Naive thymus-derived CD4-positive, alpha-beta T cell (primary cell): ENCODE measurements at regions not wholly inside any gene's neighbourhood (a gene's known extent, or its start where the extent isn't known, plus 50 kb on each side); places are given as distances from the start of the nearest gene placed in this dataset.
"Not testable (repeated sequence)": the region's sequence is repeated elsewhere in the genome, so short reads cannot be mapped to it uniquely, and the experiment has no call there.

ENCODE experiments used
- ATAC-seq: fragments of 150-1000 bp; cut with Tn5 transposase; 2 replicates; pipeline ENCODE4 v1.10.0; 2021; ENCODE audit warnings: mild to moderate bottlenecking, moderate library complexity
- CTCF ChIA-PET: fragments of 350-600 bp; sonication (Branson Sonifier 250); formaldehyde crosslinking; loops from one replicate; lab custom pipeline; 2021; ENCODE audit warnings: antibody characterized with exemption; lab: Charles Lee
- POLR2A ChIA-PET: fragments of 350-600 bp; sonication (Branson Sonifier 250); formaldehyde crosslinking; loops from one replicate; lab custom pipeline; 2021; ENCODE audit warnings: antibody characterized with exemption, inconsistent platforms; lab: Charles Lee
- DNase-seq, 9 donors: peaks; one replicate each; pipeline versions ENCODE4 v3.0.0 to v3.0.0-alpha.2; 2020 to 2022; ENCODE audit warnings: mixed read lengths in 1 of 9
- H3K27ac ChIP-seq: one replicate; pipeline ENCODE4 v1.7.0; 2013; ENCODE audit warnings: mild to moderate bottlenecking, low read depth, low read length, moderate library complexity
- H3K27me3 ChIP-seq, 2 donors: one replicate each; pipeline ENCODE4 v1.7.0; 2013; ENCODE audit warnings: low read length in 2 of 2, mild to moderate bottlenecking in 2 of 2, moderate library complexity in 2 of 2; ENCODE audit not compliant: control insufficient read depth in 2 of 2, insufficient read depth in 2 of 2
- H3K36me3 ChIP-seq, 3 experiments: 1 replicate in 2 of 3; 2 replicates in 1 of 3; pipeline ENCODE4 v1.7.0; 2013; ENCODE audit warnings: low read length in 3 of 3, mild to moderate bottlenecking in 3 of 3, moderate library complexity in 1 of 3; ENCODE audit not compliant: insufficient read depth in 3 of 3, control insufficient read depth in 2 of 3
- H3K4me1 ChIP-seq, 2 donors: one replicate each; pipeline ENCODE4 v1.7.0; 2013; ENCODE audit warnings: low read length in 2 of 2, mild to moderate bottlenecking in 2 of 2, moderate library complexity in 1 of 2; ENCODE audit not compliant: control insufficient read depth in 2 of 2, insufficient read depth in 2 of 2
- H3K4me3 ChIP-seq: 2 replicates; pipeline ENCODE4 v1.7.0; 2013; ENCODE audit warnings: mild to moderate bottlenecking, low read length
- H3K9me3 ChIP-seq, 3 experiments: 1 replicate in 2 of 3; 2 replicates in 1 of 3; pipeline ENCODE4 v1.7.0; 2013; ENCODE audit warnings: low read length in 3 of 3; ENCODE audit not compliant: control insufficient read depth in 2 of 3
- H3K27ac Mint-ChIP-seq, 9 donors: one replicate each; pipeline ENCODE4 v1.8.0; 2020 to 2022; ENCODE audit warnings: mixed read lengths in 9 of 9, mild to moderate bottlenecking in 8 of 9, moderate library complexity in 5 of 9, inconsistent platforms in 2 of 9
- H3K27me3 Mint-ChIP-seq, 5 donors: one replicate each; pipeline ENCODE4 v1.8.0; 2021 to 2022; ENCODE audit warnings: mixed read lengths in 5 of 5, mild to moderate bottlenecking in 1 of 5
- H3K36me3 Mint-ChIP-seq, 5 donors: one replicate each; pipeline ENCODE4 v1.8.0; 2020 to 2022; ENCODE audit warnings: mixed read lengths in 5 of 5, mild to moderate bottlenecking in 3 of 5, inconsistent platforms in 1 of 5
- H3K4me1 Mint-ChIP-seq, 7 donors: one replicate each; pipeline ENCODE4 v1.8.0; 2020 to 2022; ENCODE audit warnings: mixed read lengths in 7 of 7, mild to moderate bottlenecking in 3 of 7, inconsistent platforms in 1 of 7
- H3K4me3 Mint-ChIP-seq, 10 donors: one replicate each; pipeline ENCODE4 v1.8.0; 2020 to 2022; ENCODE audit warnings: mild to moderate bottlenecking in 10 of 10, mixed read lengths in 10 of 10, moderate library complexity in 6 of 10, inconsistent platforms in 2 of 10
- H3K9me3 Mint-ChIP-seq, 11 donors: one replicate each; pipeline ENCODE4 v1.8.0; 2020 to 2022; ENCODE audit warnings: mixed read lengths in 11 of 11, mild to moderate bottlenecking in 4 of 11, inconsistent platforms in 1 of 11, moderate library complexity in 1 of 11
- intact Hi-C, 2 donors: fragments of 100-400 bp; cut with micrococcal nuclease; formaldehyde crosslinking; loops; one replicate each; pipeline ENCODE4 v1.15.1; 2023

- H3K4me1 ChIP-seq, DNase-seq, H3K4me3 Mint-ChIP-seq, POLR2A ChIA-PET, CTCF ChIA-PET, H3K36me3 ChIP-seq, intact Hi-C loops, H3K4me3 ChIP-seq, H3K27ac ChIP-seq, H3K9me3 ChIP-seq, H3K27me3 ChIP-seq, ATAC-seq, H3K27me3 Mint-ChIP-seq, H3K4me1 Mint-ChIP-seq, H3K36me3 Mint-ChIP-seq: not testable (repeated sequence)
- peaks cover 0 to 12% (median 4%) of the 10 kb centered on the region in 11 donors for H3K9me3 Mint-ChIP-seq
- peak overlapping the region in 1 of 9 donors; percentile 37 for H3K27ac Mint-ChIP-seq
Observed at GRCh38 chr7:14066783-14067182, 77.3 kb upstream of the ETV1 start.

- intact Hi-C loops: no loop called here
- no peak for DNase-seq
- Mint-ChIP-seq H3K27me3 (no peaks in the 10 kb centered on the region), H3K36me3 (no peaks in the 10 kb centered on the region), H3K4me3 (no peak overlapping the region), H3K4me1 (no peaks in the 10 kb centered on the region), H3K9me3 (peaks cover 0 to 13% (median 8%) of the 10 kb centered on the region in 11 donors), H3K27ac (no peak overlapping the region)
- no peak overlapping the region for H3K27ac ChIP-seq
- ChIA-PET POLR2A (no interaction called here), CTCF (interaction anchor here (0.6 kb wide), 1 partner anchor 9 kb away, joined by 3 read pairs; no protein-coding TSS in a partner anchor)
- no peaks in the 10 kb centered on the region for H3K36me3 ChIP-seq
- H3K4me1 ChIP-seq: no peaks in the 10 kb centered on the region
- no peaks in the 10 kb centered on the region for H3K27me3 ChIP-seq
- H3K4me3 ChIP-seq: no peak overlapping the region
- no peak for ATAC-seq
- H3K9me3 ChIP-seq: peaks cover 0 to 4% (median 0%) of the 10 kb centered on the region in 3 experiments
Observed at GRCh38 chr7:14065286-14065685, 75.8 kb upstream of the ETV1 start.

- ChIA-PET POLR2A (no interaction called here), CTCF (interaction anchor here (0.6 kb wide), 1 partner anchor 9 kb away, joined by 3 read pairs; no protein-coding TSS in a partner anchor)
- DNase-seq (no peak), ATAC-seq (no peak)
- H3K27me3 ChIP-seq: no peaks in the 10 kb centered on the region
- H3K4me1 Mint-ChIP-seq: no peaks in the 10 kb centered on the region
- no peaks in the 10 kb centered on the region for H3K36me3 Mint-ChIP-seq
- H3K4me3 ChIP-seq: no peak overlapping the region
- H3K36me3 ChIP-seq: no peaks in the 10 kb centered on the region
- H3K9me3 ChIP-seq: no peaks in the 10 kb centered on the region
- H3K27ac Mint-ChIP-seq: no peak overlapping the region
- H3K4me3 Mint-ChIP-seq: no peak overlapping the region
- no peaks in the 10 kb centered on the region for H3K27me3 Mint-ChIP-seq
- H3K9me3 Mint-ChIP-seq: peaks cover 3 to 24% (median 4%) of the 10 kb centered on the region in 11 donors
- no peak overlapping the region for H3K27ac ChIP-seq
- intact Hi-C loops: no loop called here
- H3K4me1 ChIP-seq: no peaks in the 10 kb centered on the region
Observed at GRCh38 chr7:14055813-14056212, 66.3 kb upstream of the ETV1 start.

GRCh38 chr7:14054125-14054524 lies 64.7 kb upstream of the ETV1 start:
- H3K36me3 Mint-ChIP-seq: no peaks in the 10 kb centered on the region
- intact Hi-C loops: no loop called here
- H3K4me3 ChIP-seq: no peak overlapping the region
- no peak for ATAC-seq
- H3K36me3 ChIP-seq: no peaks in the 10 kb centered on the region
- H3K4me3 Mint-ChIP-seq: no peak overlapping the region
- no peak for DNase-seq
- no peaks in the 10 kb centered on the region for H3K27me3 ChIP-seq
- no peaks in the 10 kb centered on the region for H3K4me1 ChIP-seq
- no peak overlapping the region for H3K27ac Mint-ChIP-seq
- H3K9me3 Mint-ChIP-seq: peaks cover 1 to 29% (median 4%) of the 10 kb centered on the region in 11 donors
- H3K27me3 Mint-ChIP-seq: no peaks in the 10 kb centered on the region
- ChIA-PET POLR2A (no interaction called here), CTCF (no interaction called here)
- no peak overlapping the region for H3K27ac ChIP-seq
- H3K4me1 Mint-ChIP-seq: no peaks in the 10 kb centered on the region
- H3K9me3 ChIP-seq: no peaks in the 10 kb centered on the region

GRCh38 chr7:14048889-14049288 lies 59.4 kb upstream of the ETV1 start:
- Mint-ChIP-seq H3K4me1 (no peaks in the 10 kb centered on the region), H3K4me3 (no peak overlapping the region), H3K27ac (no peak overlapping the region), H3K36me3 (no peaks in the 10 kb centered on the region), H3K9me3 (peaks cover 0 to 16% (median 7%) of the 10 kb centered on the region in 11 donors), H3K27me3 (no peaks in the 10 kb centered on the region)
- intact Hi-C loops: no loop called here
- no peaks in the 10 kb centered on the region for H3K27me3 ChIP-seq
- no peaks in the 10 kb centered on the region for H3K4me1 ChIP-seq
- no peak for DNase-seq
- no peak overlapping the region for H3K27ac ChIP-seq
- ATAC-seq: no peak
- ChIA-PET CTCF (no interaction called here), POLR2A (no interaction called here)
- no peaks in the 10 kb centered on the region for H3K36me3 ChIP-seq
- H3K4me3 ChIP-seq: no peak overlapping the region
- no peaks in the 10 kb centered on the region for H3K9me3 ChIP-seq

- no peak overlapping the region for H3K27ac Mint-ChIP-seq
- no peaks in the 10 kb centered on the region for H3K27me3 Mint-ChIP-seq
- H3K4me3 Mint-ChIP-seq: no peak overlapping the region
- CTCF ChIA-PET: no interaction called here
- POLR2A ChIA-PET: no interaction called here
- H3K4me1 ChIP-seq: no peaks in the 10 kb centered on the region
- no peaks in the 10 kb centered on the region for H3K36me3 ChIP-seq
- intact Hi-C loops: no loop called here
- peaks cover 0 to 15% (median 5%) of the 10 kb centered on the region in 11 donors for H3K9me3 Mint-ChIP-seq
- no peaks in the 10 kb centered on the region for H3K36me3 Mint-ChIP-seq
- no peaks in the 10 kb centered on the region for H3K9me3 ChIP-seq
- H3K27ac ChIP-seq: no peak overlapping the region
- no peak overlapping the region for H3K4me3 ChIP-seq
- H3K4me1 Mint-ChIP-seq: no peaks in the 10 kb centered on the region
- ATAC-seq (no peak), DNase-seq (no peak)
- H3K27me3 ChIP-seq: no peaks in the 10 kb centered on the region
Observed at GRCh38 chr7:14047709-14048399, 58.4 kb upstream of the ETV1 start.

- H3K4me1 Mint-ChIP-seq: no peaks in the 10 kb centered on the region
- no peaks in the 10 kb centered on the region for H3K9me3 ChIP-seq
- H3K27ac ChIP-seq: no peak overlapping the region
- H3K4me3 Mint-ChIP-seq: no peak overlapping the region
- no peaks in the 10 kb centered on the region for H3K27me3 ChIP-seq
- no peaks in the 10 kb centered on the region for H3K27me3 Mint-ChIP-seq
- ChIA-PET CTCF (no interaction called here), POLR2A (no interaction called here)
- no peaks in the 10 kb centered on the region for H3K4me1 ChIP-seq
- ATAC-seq (no peak), DNase-seq (no peak)
- no peaks in the 10 kb centered on the region for H3K36me3 ChIP-seq
- peaks cover 0 to 18% (median 4%) of the 10 kb centered on the region in 11 donors for H3K9me3 Mint-ChIP-seq
- H3K27ac Mint-ChIP-seq: no peak overlapping the region
- H3K36me3 Mint-ChIP-seq: peaks cover 0 to 4% (median 0%) of the 10 kb centered on the region in 5 donors
- no peak overlapping the region for H3K4me3 ChIP-seq
- intact Hi-C loops: no loop called here
Observed at GRCh38 chr7:14045651-14046050, 56.2 kb upstream of the ETV1 start.
